ENCODE measurements at regions not wholly inside any gene's neighbourhood (a gene's known extent, or its start where the extent isn't known, plus 50 kb on each side); places are given as distances from the start of the nearest gene placed in this dataset.

DNA sequence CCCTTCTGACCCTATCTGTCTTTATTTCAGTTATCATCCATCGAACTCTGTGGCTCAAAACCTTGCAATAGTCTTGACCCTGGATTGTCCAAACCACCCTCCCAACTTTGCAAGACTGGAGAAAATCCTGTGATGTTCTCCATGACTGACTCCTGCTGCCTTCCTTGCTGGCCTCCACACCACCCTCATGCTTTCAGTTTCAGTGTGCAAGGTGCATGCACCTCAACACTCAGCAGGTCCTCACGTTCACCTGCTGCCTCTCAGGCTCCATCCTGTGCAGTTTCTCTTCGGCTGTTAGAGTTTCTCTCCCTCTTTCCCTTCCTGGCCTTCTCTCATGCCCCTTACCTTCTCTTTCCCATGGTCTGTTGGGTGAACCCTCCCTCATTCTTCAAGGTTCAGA is 59.4 kb upstream of the ASIC2 start:
- H3K27ac ChIP-seq = no peak overlapping the region
- no peaks in the 10 kb centered on the region for H3K9me3 ChIP-seq
- intact Hi-C loops (cut with DNase I) = no loop called here
- DNase-seq = no peak
- no peaks in the 10 kb centered on the region for H3K4me1 ChIP-seq
- H3K27me3 ChIP-seq = no peaks in the 10 kb centered on the region
- WGBS, 2 donors = 78 to 79% methylated on average over 3 of the region's 3 CpGs
- no peak overlapping the region for H3K4me3 ChIP-seq (replicated peaks in 1 of 3)
- no peak for TF ChIP-seq POLR2A (IDR thresholded peaks at IDR 0.05)
- TF ChIP-seq, protein P1, sequence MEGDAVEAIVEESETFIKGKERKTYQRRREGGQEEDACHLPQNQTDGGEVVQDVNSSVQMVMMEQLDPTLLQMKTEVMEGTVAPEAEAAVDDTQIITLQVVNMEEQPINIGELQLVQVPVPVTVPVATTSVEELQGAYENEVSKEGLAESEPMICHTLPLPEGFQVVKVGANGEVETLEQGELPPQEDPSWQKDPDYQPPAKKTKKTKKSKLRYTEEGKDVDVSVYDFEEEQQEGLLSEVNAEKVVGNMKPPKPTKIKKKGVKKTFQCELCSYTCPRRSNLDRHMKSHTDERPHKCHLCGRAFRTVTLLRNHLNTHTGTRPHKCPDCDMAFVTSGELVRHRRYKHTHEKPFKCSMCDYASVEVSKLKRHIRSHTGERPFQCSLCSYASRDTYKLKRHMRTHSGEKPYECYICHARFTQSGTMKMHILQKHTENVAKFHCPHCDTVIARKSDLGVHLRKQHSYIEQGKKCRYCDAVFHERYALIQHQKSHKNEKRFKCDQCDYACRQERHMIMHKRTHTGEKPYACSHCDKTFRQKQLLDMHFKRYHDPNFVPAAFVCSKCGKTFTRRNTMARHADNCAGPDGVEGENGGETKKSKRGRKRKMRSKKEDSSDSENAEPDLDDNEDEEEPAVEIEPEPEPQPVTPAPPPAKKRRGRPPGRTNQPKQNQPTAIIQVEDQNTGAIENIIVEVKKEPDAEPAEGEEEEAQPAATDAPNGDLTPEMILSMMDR (IDR thresholded peaks at IDR 0.05) = no peak
- no peaks in the 10 kb centered on the region for H3K36me3 ChIP-seq

DNA sequence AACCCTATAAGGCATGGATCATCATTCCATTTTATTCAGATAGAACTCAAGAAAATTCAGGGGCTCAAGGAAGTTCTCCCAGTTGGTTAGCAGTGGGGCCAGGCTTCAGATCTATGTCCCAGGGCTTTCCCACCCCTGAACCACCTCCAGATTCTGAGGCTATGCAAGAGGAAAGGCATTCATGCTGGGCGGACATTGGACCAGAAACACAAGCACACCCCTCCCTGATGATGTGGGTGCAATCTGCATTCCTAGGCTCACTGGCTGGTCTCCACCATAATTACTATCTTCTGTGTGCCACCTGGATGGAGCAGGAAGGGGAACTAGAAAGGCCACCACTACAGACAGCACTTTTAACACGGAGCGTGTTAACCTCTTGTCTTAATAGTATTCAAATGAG is 63.2 kb upstream of the ASIC2 start:
- no peaks in the 10 kb centered on the region for H3K9me3 ChIP-seq
- WGBS, 2 donors = 83% methylated on average over 3 of the region's 3 CpGs
- no peak overlapping the region for H3K27ac ChIP-seq
- no peak overlapping the region for H3K4me3 ChIP-seq (replicated peaks in 1 of 3)
- H3K36me3 ChIP-seq = no peaks in the 10 kb centered on the region
- no peaks in the 10 kb centered on the region for H3K27me3 ChIP-seq
- TF ChIP-seq, protein P1 (IDR thresholded peaks at IDR 0.05) = no peak
- no peak for TF ChIP-seq POLR2A (IDR thresholded peaks at IDR 0.05)
- H3K4me1 ChIP-seq = no peaks in the 10 kb centered on the region
- intact Hi-C loops (cut with DNase I) = no loop called here
- DNase-seq = no peak

DNA sequence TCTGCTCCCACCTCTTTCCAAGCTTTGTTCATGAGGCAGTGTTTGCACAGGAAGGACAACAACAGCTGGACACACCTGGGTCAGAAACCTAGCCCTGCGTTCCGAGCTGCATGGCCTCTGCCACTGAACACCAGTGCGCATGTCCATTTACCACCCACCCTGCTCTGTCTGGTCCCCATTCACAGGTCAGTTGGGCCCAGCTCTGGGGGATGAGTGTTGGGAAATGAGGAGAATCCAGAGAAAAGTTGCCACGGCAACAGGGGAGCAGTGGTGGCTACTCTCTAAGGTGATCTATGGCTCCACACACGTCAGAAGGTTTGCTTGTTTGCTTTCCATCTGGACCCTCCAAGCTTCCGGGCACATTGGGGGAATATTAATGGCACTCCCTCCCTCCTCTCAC is 70.4 kb upstream of the ASIC2 start:
- H3K27ac ChIP-seq = no peak overlapping the region
- H3K36me3 ChIP-seq = no peaks in the 10 kb centered on the region
- H3K4me1 ChIP-seq = no peaks in the 10 kb centered on the region
- no peak overlapping the region for H3K4me3 ChIP-seq (replicated peaks in 1 of 3)
- no peak for TF ChIP-seq POLR2A (IDR thresholded peaks at IDR 0.05)
- TF ChIP-seq, protein P1 (IDR thresholded peaks at IDR 0.05) = no peak
- WGBS, 2 donors = 75 to 80% methylated on average over 6 of the region's 6 CpGs
- H3K27me3 ChIP-seq = no peaks in the 10 kb centered on the region
- no peak for DNase-seq
- no peaks in the 10 kb centered on the region for H3K9me3 ChIP-seq
- intact Hi-C loops (cut with DNase I) = no loop called here

DNA sequence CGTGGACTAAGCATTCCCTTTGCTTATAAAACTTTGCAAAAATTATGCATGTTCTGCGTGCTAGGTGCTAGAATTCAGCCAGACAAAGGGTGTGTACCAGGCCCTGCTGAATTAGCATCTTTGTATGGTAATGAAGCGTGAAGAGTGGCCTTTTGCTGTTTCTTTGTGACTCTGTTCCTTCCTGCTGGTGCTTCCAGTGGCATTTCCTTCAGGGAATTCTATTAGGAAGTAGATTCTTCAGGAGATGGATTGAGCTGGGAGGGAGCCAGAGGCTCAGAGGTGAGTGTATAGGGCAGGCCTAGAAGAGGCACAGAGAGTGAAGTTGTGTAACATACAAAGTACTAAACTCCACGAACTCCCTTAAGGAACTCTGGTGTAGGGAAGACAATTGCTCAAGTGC is 73.9 kb upstream of the ASIC2 start:
- 56 to 64% methylated on average over 4 of the region's 4 CpGs for WGBS, 2 donors
- intact Hi-C loops (cut with DNase I) = no loop called here
- H3K27me3 ChIP-seq = no peaks in the 10 kb centered on the region

DNA sequence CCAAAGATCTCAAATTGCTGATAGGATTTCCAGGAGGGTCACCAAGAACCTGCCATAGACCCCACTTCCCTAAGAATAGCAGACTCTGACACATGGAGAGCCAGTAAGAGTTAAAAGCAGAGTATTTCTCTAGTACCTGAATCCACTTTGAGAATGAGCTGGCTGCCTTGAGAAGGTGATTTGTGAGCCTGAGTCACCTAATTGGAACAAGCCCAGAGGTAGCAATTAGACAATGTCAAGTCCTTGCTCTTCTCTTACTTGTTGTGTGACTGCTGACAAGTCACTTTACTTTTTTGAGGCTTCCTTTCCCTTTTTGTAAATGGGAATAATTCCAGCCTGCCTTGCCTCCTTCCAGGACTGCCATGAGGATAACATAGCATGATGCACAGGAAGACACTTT is 76.1 kb upstream of the ASIC2 start:
- Histone ChIP-seq H3K36me3 (no peaks in the 10 kb centered on the region), H3K27ac (no peak overlapping the region), H3K4me1 (no peaks in the 10 kb centered on the region), H3K4me3 (replicated peaks in 1 of 3) (no peak overlapping the region), H3K9me3 (no peaks in the 10 kb centered on the region), H3K27me3 (no peaks in the 10 kb centered on the region)
- DNase-seq = no peak
- TF ChIP-seq, protein P1 (IDR thresholded peaks at IDR 0.05) = no peak
- no peak for TF ChIP-seq POLR2A (IDR thresholded peaks at IDR 0.05)
- intact Hi-C loops (cut with DNase I) = no loop called here

More for the DNA sequence above, 73.9 kb upstream of the ASIC2 start:
- TF ChIP-seq POLR2A (IDR thresholded peaks at IDR 0.05) = no peak
- TF ChIP-seq, protein P1 (IDR thresholded peaks at IDR 0.05) = no peak
- Histone ChIP-seq H3K36me3 (no peaks in the 10 kb centered on the region), H3K4me3 (replicated peaks in 1 of 3) (no peak overlapping the region), H3K27ac (no peak overlapping the region), H3K4me1 (no peaks in the 10 kb centered on the region), H3K9me3 (no peaks in the 10 kb centered on the region)
- DNase-seq = no peak
